H1 (cell line): ENCODE measurements at regions not wholly inside any gene's neighbourhood (a gene's known extent, or its start where the extent isn't known, plus 50 kb on each side); places are given as distances from the start of the nearest gene placed in this dataset.

Source experiments
- CTCF ChIA-PET: fragments of 300-600 bp; sonication (Branson Sonifier 250); formaldehyde crosslinking; loops from one replicate; lab custom pipeline; 2021; ENCODE audit not compliant: partially characterized antibody; lab: Charles Lee
- POLR2A ChIA-PET: fragments of 300-600 bp; sonication (Branson Sonifier 250); formaldehyde crosslinking; loops from one replicate; lab custom pipeline; 2021; ENCODE audit warnings: inconsistent platforms; ENCODE audit not compliant: partially characterized antibody; lab: Charles Lee
- DNase-seq, 2 experiments: peaks; one replicate each; pipeline versions ENCODE4 v3.0.0 to v3.0.0-alpha.2; 2010 to 2022; ENCODE audit warnings: low spot score in 2 of 2, low read depth in 1 of 2, mixed read lengths in 1 of 2
- FAIRE-seq: peaks from 2 replicates; lab custom pipeline; 2011; peaks lifted over from hg19 to GRCh38; lab: Jason Lieb, UNC
- H2AFZ ChIP-seq: 2 replicates; pipeline ENCODE4 v1.8.1; 2012; ENCODE audit warnings: low read length, inconsistent platforms
- H2AK5ac ChIP-seq: 2 replicates; pipeline ENCODE4 v1.6.1; 2013; ENCODE audit warnings: low read depth, low read length
- H2BK120ac ChIP-seq: replicated peaks from 2 replicates; pipeline ENCODE3; 2013; ENCODE audit warnings: low read depth, low read length, inconsistent platforms
- H2BK12ac ChIP-seq: 2 replicates; pipeline ENCODE4 v1.6.1; 2013; ENCODE audit warnings: low read depth, low read length
- H2BK15ac ChIP-seq: 2 replicates; pipeline ENCODE4 v1.6.1; 2013; ENCODE audit warnings: low read length
- H2BK20ac ChIP-seq: 2 replicates; pipeline ENCODE4 v1.6.1; 2013; ENCODE audit warnings: low read length
- H2BK5ac ChIP-seq: 2 replicates; pipeline ENCODE4 v1.6.1; 2013; ENCODE audit warnings: low read depth, low read length
- H3K14ac ChIP-seq: 2 replicates; pipeline ENCODE4 v1.6.1; 2013; ENCODE audit warnings: inconsistent platforms; ENCODE audit not compliant: insufficient read length
- H3K18ac ChIP-seq: 2 replicates; pipeline ENCODE4 v1.6.1; 2013; ENCODE audit warnings: low read length; ENCODE audit errors: extremely low read depth
- H3K23ac ChIP-seq: 2 replicates; pipeline ENCODE4 v1.6.1; 2013; ENCODE audit warnings: inconsistent platforms; ENCODE audit not compliant: insufficient read length
- H3K23me2 ChIP-seq: 2 replicates; pipeline ENCODE4 v1.6.1; 2013; ENCODE audit warnings: low read depth, low read length
- H3K27ac ChIP-seq: 2 replicates; pipeline ENCODE4 v1.6.1; 2011; ENCODE audit warnings: low read depth, low read length, inconsistent platforms
- H3K27me3 ChIP-seq, 4 experiments: replicated peaks in 1 of 4; 1 replicate in 1 of 4; 2 replicates in 3 of 4; pipeline versions ENCODE4 v1.6.1 to v1.8.1; 2011 to 2013; ENCODE audit warnings: low read length in 3 of 4, mild to moderate bottlenecking in 3 of 4, inconsistent platforms in 2 of 4, mixed read lengths in 2 of 4, moderate library complexity in 1 of 4; ENCODE audit not compliant: control insufficient read depth in 3 of 4, insufficient read depth in 3 of 4; ENCODE audit errors: extremely low read depth in 1 of 4
- H3K36me3 ChIP-seq, 4 experiments: 2 replicates each; pipeline versions ENCODE4 v1.6.1 to v1.8.1; 2011 to 2013; ENCODE audit warnings: mild to moderate bottlenecking in 4 of 4, low read length in 3 of 4, moderate library complexity in 2 of 4, control low read depth in 1 of 4, inconsistent platforms in 1 of 4; ENCODE audit not compliant: insufficient read depth in 4 of 4, control insufficient read depth in 2 of 4
- H3K4ac ChIP-seq: replicated peaks from 2 replicates; pipeline ENCODE3; 2013; ENCODE audit warnings: low read length, low read depth, mixed read lengths, inconsistent platforms; ENCODE audit not compliant: insufficient read length
- H3K4me1 ChIP-seq, 4 experiments: replicated peaks in 1 of 4; 1 replicate in 1 of 4; 2 replicates in 3 of 4; pipeline versions ENCODE4 v1.6.1 to v1.8.1; 2011 to 2013; ENCODE audit warnings: low read length in 3 of 4, inconsistent platforms in 2 of 4, mixed read lengths in 1 of 4; ENCODE audit not compliant: insufficient read depth in 4 of 4, control insufficient read depth in 3 of 4
- H3K4me2 ChIP-seq, 2 experiments: 2 replicates each; pipeline versions ENCODE4 v1.6.1 to v1.8.1; 2011 to 2013; ENCODE audit warnings: low read depth in 2 of 2, low read length in 2 of 2, control low read depth in 1 of 2, inconsistent platforms in 1 of 2, mild to moderate bottlenecking in 1 of 2; ENCODE audit not compliant: insufficient read depth in 1 of 2
- H3K4me3 ChIP-seq, 4 experiments: fragments of 200-600, 300-600 bp in 1 of 4; sonication (generic), shearing (Covaris generic), sonication (Bioruptor Twin) in 1 of 4; 2 replicates each; pipeline versions ENCODE4 v1.5.1 to v1.8.1; 2011 to 2016; ENCODE audit warnings: low read length in 4 of 4, low read depth in 3 of 4, control low read depth in 2 of 4, inconsistent platforms in 2 of 4, mild to moderate bottlenecking in 2 of 4, mixed read lengths in 1 of 4, moderate library complexity in 1 of 4; ENCODE audit not compliant: insufficient read depth in 2 of 4; ENCODE audit errors: extremely low read depth in 1 of 4
- H3K56ac ChIP-seq: replicated peaks from 2 replicates; pipeline ENCODE3; 2013; ENCODE audit warnings: low read depth, mild to moderate bottlenecking, mixed read lengths, low read length, inconsistent platforms; ENCODE audit not compliant: insufficient read length
- H3K79me1 ChIP-seq: 2 replicates; pipeline ENCODE4 v1.6.1; 2013; ENCODE audit warnings: low read depth, low read length, control low read depth
- H3K79me2 ChIP-seq, 2 experiments: 2 replicates each; pipeline versions ENCODE4 v1.6.1 to v1.8.1; 2012 to 2013; ENCODE audit warnings: low read length in 2 of 2, mild to moderate bottlenecking in 2 of 2, inconsistent platforms in 1 of 2; ENCODE audit not compliant: insufficient read depth in 2 of 2, control insufficient read depth in 1 of 2
- H3K9ac ChIP-seq, 4 experiments: replicated peaks in 1 of 4; 1 replicate in 1 of 4; 2 replicates in 3 of 4; pipeline versions ENCODE4 v1.6.1 to v1.8.1; 2011 to 2013; ENCODE audit warnings: low read depth in 3 of 4, low read length in 3 of 4, control low read depth in 2 of 4, mild to moderate bottlenecking in 2 of 4, moderate library complexity in 2 of 4, inconsistent platforms in 1 of 4; ENCODE audit errors: extremely low read depth in 1 of 4
- H3K9me3 ChIP-seq, 2 experiments: 2 replicates each; pipeline versions ENCODE4 v1.6.1 to v1.8.1; 2012 to 2013; ENCODE audit warnings: mild to moderate bottlenecking in 2 of 2, moderate library complexity in 2 of 2, control low read depth in 1 of 2, inconsistent platforms in 1 of 2, low read depth in 1 of 2, low read length in 1 of 2, mixed read lengths in 1 of 2; ENCODE audit not compliant: insufficient read depth in 2 of 2
- H4K20me1 ChIP-seq, 2 experiments: replicated peaks in 1 of 2; 2 replicates each; pipeline versions ENCODE3 to v1.8.1; 2011 to 2013; ENCODE audit warnings: inconsistent platforms in 2 of 2, low read length in 2 of 2, mild to moderate bottlenecking in 1 of 2; ENCODE audit not compliant: insufficient read depth in 2 of 2, control insufficient read depth in 1 of 2
- H4K5ac ChIP-seq: 2 replicates; pipeline ENCODE4 v1.6.1; 2013; ENCODE audit warnings: low read length, low read depth, mixed read lengths, inconsistent platforms; ENCODE audit not compliant: insufficient read length
- H4K8ac ChIP-seq: 2 replicates; pipeline ENCODE4 v1.8.0; 2013; ENCODE audit warnings: mild to moderate bottlenecking, moderate library complexity, low read length, inconsistent platforms; ENCODE audit not compliant: insufficient read depth; ENCODE audit errors: extremely low read depth
- H4K91ac ChIP-seq: replicated peaks from 2 replicates; pipeline ENCODE3; 2013; ENCODE audit warnings: low read length, mixed read lengths, inconsistent platforms; ENCODE audit not compliant: insufficient read length
- ASH2L ChIP-seq: fragments of 200-600, 300-600 bp; sonication (generic); IDR thresholded peaks from one replicate; pipeline ENCODE4 v1.7.1; 2017; ENCODE audit warnings: low read length
- CBX8 ChIP-seq: fragments of 300-800, 300-1000 bp; sonication (generic); IDR thresholded peaks from 2 replicates; pipeline ENCODE4 v1.7.1; 2016; ENCODE audit warnings: low read depth, low read length, borderline replicate concordance
- CHD2 ChIP-seq: IDR thresholded peaks from 2 replicates; pipeline ENCODE4 v1.6.1; 2012; ENCODE audit warnings: low read length, improper control_type of control experiment
- EGR1 ChIP-seq: IDR thresholded peaks from 2 replicates; pipeline ENCODE4 v1.6.1; 2011; ENCODE audit warnings: low read depth, low read length, borderline replicate concordance
- HDAC2 ChIP-seq, 2 experiments: fragments of 300-600 bp in 1 of 2; sonication (generic) in 1 of 2; IDR thresholded peaks; 2 replicates each; pipeline ENCODE4 v1.6.1; 2011 to 2012; ENCODE audit warnings: low read depth in 2 of 2, low read length in 2 of 2, mild to moderate bottlenecking in 2 of 2, moderate library complexity in 2 of 2, borderline replicate concordance in 1 of 2, inconsistent platforms in 1 of 2
- RAD21 ChIP-seq, 2 experiments: IDR thresholded peaks in 1 of 2; conservative IDR thresholded peaks in 1 of 2; 2 replicates each; pipeline ENCODE4 v1.6.1; 2011; ENCODE audit warnings: low read depth in 2 of 2, low read length in 2 of 2, improper control_type of control experiment in 1 of 2, inconsistent platforms in 1 of 2, mild to moderate bottlenecking in 1 of 2, moderate library complexity in 1 of 2
- RFX5 ChIP-seq: IDR thresholded peaks from 2 replicates; pipeline ENCODE4 v1.6.1; 2011; ENCODE audit warnings: low read depth, low read length, improper control_type of control experiment, borderline replicate concordance
- SIX5 ChIP-seq: IDR thresholded peaks from 2 replicates; pipeline ENCODE4 v1.6.1; 2011; ENCODE audit warnings: mild to moderate bottlenecking, low read depth, low read length
- SUZ12 ChIP-seq: fragments of 200-600 bp; sonication (generic); IDR thresholded peaks from 2 replicates; pipeline ENCODE4 v1.6.1; 2012; ENCODE audit warnings: mild to moderate bottlenecking, inconsistent platforms, low read length, moderate library complexity, mixed read lengths
- TBP ChIP-seq: IDR thresholded peaks from 2 replicates; pipeline ENCODE4 v1.6.1; 2011; ENCODE audit warnings: low read depth, low read length, improper control_type of control experiment
- TCF12 ChIP-seq: IDR thresholded peaks from 2 replicates; pipeline ENCODE4 v1.6.1; 2011; ENCODE audit warnings: low read depth, mild to moderate bottlenecking, low read length
- TEAD4 ChIP-seq: IDR thresholded peaks from 2 replicates; pipeline ENCODE4 v1.6.1; 2012; ENCODE audit warnings: low read depth, low read length, inconsistent platforms, mixed read lengths
- YY1 ChIP-seq: IDR thresholded peaks from 2 replicates; pipeline ENCODE4 v1.6.1; 2011; ENCODE audit warnings: low read depth, mild to moderate bottlenecking, low read length
- whole genome bisulfite sequencing, 2 experiments: shearing (Covaris generic) in 1 of 2; methylation state at CpG; one replicate each; pipeline versions ENCODE4 v1.1.6 to v1.1.7; 2013 to 2015; ENCODE audit warnings: low lambda C conversion rate in 2 of 2, mixed read lengths in 2 of 2, inconsistent platforms in 1 of 2, low coverage in 1 of 2, missing lambda C conversion rate in 1 of 2; ENCODE audit not compliant: insufficient replicate concordance in 2 of 2, insufficient coverage in 1 of 2, insufficient read length in 1 of 2; ENCODE audit errors: extremely low coverage in 1 of 2, missing lambda C conversion rate in 1 of 2; 5-methylcytosine and 5-hydroxymethylcytosine counted together

GRCh38 chr1:229218612-229219025 is 52.3 kb upstream of the RAB4A start:
- no peak overlapping the region for H4K8ac ChIP-seq
- no peak overlapping the region for H3K56ac ChIP-seq
- H2BK12ac ChIP-seq: no peak overlapping the region
- H3K23me2 ChIP-seq: peaks cover 8% of the 10 kb centered on the region
- H3K36me3 ChIP-seq: no peaks in the 10 kb centered on the region
- no peak overlapping the region for H2BK20ac ChIP-seq
- H3K18ac ChIP-seq: no peak overlapping the region
- no peak overlapping the region for H3K4me2 ChIP-seq
- H2BK120ac ChIP-seq: no peak overlapping the region
- no peak overlapping the region for H3K23ac ChIP-seq
- FAIRE-seq: no peak
- no peak overlapping the region for H4K5ac ChIP-seq
- H3K27me3 ChIP-seq: no peaks in the 10 kb centered on the region
- peaks cover 0 to 2% of the 10 kb centered on the region in 2 experiments for H4K20me1 ChIP-seq
- H2BK15ac ChIP-seq: no peak overlapping the region
- 100% methylated on average over 1 of the region's 1 CpG; no CpG with 5 or more reads in 1 of the 2 experiments for WGBS, 2 experiments
- no peak overlapping the region for H2AK5ac ChIP-seq
- ChIA-PET CTCF (interaction anchor here (0.8 to 1.6 kb wide), 6 partner anchors 9 to 492 kb away, joined by 3 to 6 read pairs (median 4); no protein-coding TSS in a partner anchor), POLR2A (no interaction called here)
- H2AFZ ChIP-seq: no peak overlapping the region
- H3K4me3 ChIP-seq: no peak overlapping the region
- no peak overlapping the region for H4K91ac ChIP-seq
- H3K9ac ChIP-seq: no peak overlapping the region
- no peak overlapping the region for H3K4ac ChIP-seq
- H3K14ac ChIP-seq: no peak overlapping the region
- no peaks in the 10 kb centered on the region for H3K9me3 ChIP-seq
- H3K4me1 ChIP-seq: peaks cover 0 to 5% (median 2%) of the 10 kb centered on the region in 4 experiments; a peak in 4 of 7 replicates
- H2BK5ac ChIP-seq: no peak overlapping the region
- no peaks in the 10 kb centered on the region for H3K79me2 ChIP-seq
- H3K79me1 ChIP-seq: no peaks in the 10 kb centered on the region
- no peak for DNase-seq
- H3K27ac ChIP-seq: no peak overlapping the region
- TF ChIP-seq TEAD4 (no peak), TBP (no peak), SUZ12 (no peak), SIX5 (no peak), TCF12 (no peak), YY1 (no peak), RFX5 (no peak), HDAC2 (IDR thresholded peaks at IDR 0.05; ENCODE audit: borderline replicate concordance in 1 of 2, low read depth in 2 of 2, low read length in 2 of 2) (no peak), ASH2L (no peak), CHD2 (no peak), RAD21 (IDR thresholded peaks at IDR 0.05 in 1 of 2, conservative IDR thresholded peaks at IDR 0.05 in 1 of 2; ENCODE audit: low read depth in 2 of 2, low read length in 2 of 2) (no peak), CBX8 (no peak), EGR1 (no peak)
